Muscle layer of duodenum (tissue), 2 donors: ENCODE measurements at regions not wholly inside any gene's neighbourhood (a gene's known extent, or its start where the extent isn't known, plus 50 kb on each side); places are given as distances from the start of the nearest gene placed in this dataset.
"Not testable (repeated sequence)": the region's sequence is repeated elsewhere in the genome, so short reads cannot be mapped to it uniquely, and the experiment has no call there.

Source experiments
- H3K27ac ChIP-seq: one replicate; pipeline ENCODE4 v1.7.0; 2013; ENCODE audit warnings: mild to moderate bottlenecking, low read length
- H3K27me3 ChIP-seq: one replicate; pipeline ENCODE4 v1.7.0; 2013; ENCODE audit warnings: low read depth, mild to moderate bottlenecking, control low read depth, low read length
- H3K36me3 ChIP-seq, 2 donors: one replicate each; pipeline ENCODE4 v1.7.0; 2013; ENCODE audit warnings: low read length in 2 of 2, control low read depth in 1 of 2, mild to moderate bottlenecking in 1 of 2; ENCODE audit not compliant: insufficient read depth in 2 of 2, control insufficient read depth in 1 of 2
- H3K4me1 ChIP-seq, 2 donors: one replicate each; pipeline ENCODE4 v1.7.0; 2013; ENCODE audit warnings: low read length in 2 of 2, mild to moderate bottlenecking in 2 of 2, control low read depth in 1 of 2, moderate library complexity in 1 of 2; ENCODE audit not compliant: insufficient read depth in 2 of 2, control insufficient read depth in 1 of 2
- H3K4me3 ChIP-seq, 2 donors: one replicate each; pipeline ENCODE4 v1.7.0; 2013; ENCODE audit warnings: low read length in 2 of 2, low read depth in 1 of 2, mild to moderate bottlenecking in 1 of 2
- H3K9me3 ChIP-seq, 2 donors: one replicate each; pipeline ENCODE4 v1.7.0; 2013; ENCODE audit warnings: low read length in 2 of 2, control low read depth in 1 of 2, mild to moderate bottlenecking in 1 of 2; ENCODE audit not compliant: control insufficient read depth in 1 of 2
- donor health status: healthy.

GRCh38 chrY:7515812-7516211, 604.3 kb upstream of the AMELY start:
- H3K27ac ChIP-seq = no peak overlapping the region
- no peaks in the 10 kb centered on the region for H3K9me3 ChIP-seq

DNA sequence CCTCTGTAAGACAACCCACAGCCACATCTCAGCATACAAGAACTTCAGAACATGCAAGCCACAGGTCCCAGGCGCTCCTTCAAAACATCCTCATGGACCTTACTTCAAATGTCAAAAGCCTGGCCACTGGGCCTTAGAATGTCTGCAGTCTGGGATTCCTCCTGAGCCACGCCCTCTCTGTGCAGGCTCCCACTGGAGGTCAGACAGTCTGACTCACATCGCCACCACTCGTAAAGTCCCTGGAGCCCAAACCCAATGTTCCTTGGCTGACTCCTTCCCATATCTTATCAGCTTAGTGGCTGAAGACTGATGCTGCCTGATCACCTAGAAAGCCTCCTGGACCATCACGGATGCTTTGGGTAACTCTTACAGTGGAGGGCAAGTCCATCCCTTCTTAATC, 591.3 kb upstream of the AMELY start:
- Histone ChIP-seq H3K9me3 (no peaks in the 10 kb centered on the region), H3K27ac (no peak overlapping the region), H3K4me1 (no peaks in the 10 kb centered on the region), H3K4me3 (no peak overlapping the region), H3K36me3 (no peaks in the 10 kb centered on the region), H3K27me3 (no peaks in the 10 kb centered on the region)

More at GRCh38 chrY:7515812-7516211, 604.3 kb upstream of the AMELY start:
- Histone ChIP-seq H3K36me3 (no peaks in the 10 kb centered on the region), H3K4me1 (no peaks in the 10 kb centered on the region), H3K27me3 (no peaks in the 10 kb centered on the region), H3K4me3 (no peak overlapping the region)

- Histone ChIP-seq H3K27ac (no peak overlapping the region), H3K27me3 (no peaks in the 10 kb centered on the region), H3K9me3 (no peaks in the 10 kb centered on the region)
Observed at GRCh38 chrY:7501236-7501635, 589.7 kb upstream of the AMELY start.

DNA sequence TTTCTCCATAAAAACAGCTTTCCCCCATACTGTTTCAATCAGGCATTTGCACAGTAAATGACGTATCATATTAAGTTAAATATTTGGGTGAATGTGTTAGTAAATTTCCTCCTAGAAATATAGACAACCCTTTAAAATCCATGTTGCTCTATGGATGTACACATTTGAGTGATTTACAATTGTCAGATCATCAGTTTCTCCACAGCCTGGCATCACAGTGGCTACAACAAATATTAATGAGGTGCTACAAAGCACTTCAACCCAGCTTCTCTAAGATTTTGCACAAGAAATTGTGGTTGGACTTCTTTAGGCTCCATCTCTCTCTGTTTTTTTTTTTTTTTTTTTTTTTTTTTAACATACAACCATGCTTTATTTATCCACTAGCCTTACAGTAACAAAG, 584.4 kb upstream of the AMELY start:
- Histone ChIP-seq H3K27ac (no peak overlapping the region), H3K36me3 (no peaks in the 10 kb centered on the region), H3K9me3 (no peaks in the 10 kb centered on the region), H3K27me3 (no peaks in the 10 kb centered on the region), H3K4me3 (no peak overlapping the region), H3K4me1 (no peaks in the 10 kb centered on the region)

More at GRCh38 chrY:7501236-7501635, 589.7 kb upstream of the AMELY start:
- H3K4me3 ChIP-seq = no peak overlapping the region
- H3K4me1 ChIP-seq = no peaks in the 10 kb centered on the region
- H3K36me3 ChIP-seq = no peaks in the 10 kb centered on the region

GRCh38 chrY:7484455-7485285, 573.1 kb upstream of the AMELY start:
- H3K27me3 ChIP-seq, H3K4me3 ChIP-seq, H3K36me3 ChIP-seq, H3K4me1 ChIP-seq, H3K9me3 ChIP-seq, H3K27ac ChIP-seq: not testable (repeated sequence)

DNA sequence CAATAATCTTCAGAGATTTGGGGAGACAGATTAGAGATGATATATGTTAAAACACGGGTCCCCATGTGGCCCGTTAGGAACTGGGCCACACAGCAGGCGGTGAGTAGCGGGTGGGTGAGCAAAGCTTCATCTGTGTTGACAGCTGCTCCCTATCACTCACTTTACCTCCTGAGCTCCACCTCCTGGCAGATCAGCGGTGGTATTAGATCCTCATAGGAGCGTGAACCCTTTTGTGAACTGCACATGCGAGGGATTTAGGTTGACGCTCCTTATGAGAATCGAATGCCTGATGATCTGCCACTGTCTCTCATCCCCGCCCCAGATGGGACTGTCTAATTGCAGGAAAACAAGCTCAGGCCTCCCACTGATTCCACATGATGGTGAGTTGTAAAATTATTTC, 560.4 kb upstream of the AMELY start:
- Histone ChIP-seq H3K36me3 (no peaks in the 10 kb centered on the region), H3K27ac (no peak overlapping the region), H3K4me3 (no peak overlapping the region), H3K27me3 (no peaks in the 10 kb centered on the region), H3K9me3 (no peaks in the 10 kb centered on the region), H3K4me1 (no peaks in the 10 kb centered on the region)

- no peaks in the 10 kb centered on the region for H3K36me3 ChIP-seq
- no peaks in the 10 kb centered on the region for H3K9me3 ChIP-seq
- no peak overlapping the region for H3K27ac ChIP-seq
- peaks cover 0 to under 1% of the 10 kb centered on the region in 2 donors for H3K4me1 ChIP-seq
- no peak overlapping the region for H3K4me3 ChIP-seq
- H3K27me3 ChIP-seq = no peaks in the 10 kb centered on the region
Observed at GRCh38 chrY:7470037-7470436, 558.5 kb upstream of the AMELY start.

DNA sequence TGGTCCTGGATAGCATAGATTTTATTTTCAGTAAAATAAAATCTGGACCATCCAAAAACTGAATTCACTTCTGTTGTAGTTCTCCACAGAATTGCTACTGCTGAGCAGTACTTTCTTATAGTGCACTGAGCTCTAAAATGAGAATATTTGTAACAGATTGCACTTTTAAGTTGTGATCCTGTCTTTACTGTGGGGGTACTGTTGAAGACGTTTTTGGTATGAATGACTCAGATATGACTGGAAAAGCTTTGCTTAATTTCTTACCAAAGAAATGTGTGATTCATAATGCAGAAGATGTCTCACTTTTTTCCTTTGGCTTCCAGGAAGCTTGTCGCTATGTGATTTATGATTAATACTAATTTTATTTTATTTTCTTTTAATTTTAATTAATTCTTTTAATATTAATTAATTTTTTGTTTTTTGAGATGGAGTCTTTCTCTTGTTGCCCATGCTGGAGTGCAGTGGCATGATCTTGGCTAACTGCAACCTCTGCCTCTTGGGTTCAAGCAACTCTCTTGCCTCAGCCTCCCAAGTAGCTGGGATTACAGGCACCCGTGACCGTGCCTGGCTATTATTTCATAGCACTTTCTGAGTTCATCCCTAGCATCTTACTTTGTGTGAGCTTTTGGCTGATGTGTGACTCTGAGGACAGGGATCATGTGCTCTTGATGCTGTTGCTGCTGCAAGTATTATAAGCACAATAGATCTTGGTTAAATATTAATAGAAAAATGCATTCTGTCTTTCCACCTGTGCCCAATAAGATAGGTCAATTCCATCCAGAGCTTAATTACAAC, 557.6 kb upstream of the AMELY start:
- Histone ChIP-seq H3K4me1 (peaks cover 0 to 4% of the 10 kb centered on the region in 2 donors), H3K9me3 (no peaks in the 10 kb centered on the region), H3K27ac (no peak overlapping the region), H3K36me3 (no peaks in the 10 kb centered on the region), H3K4me3 (no peak overlapping the region), H3K27me3 (no peaks in the 10 kb centered on the region)

- Histone ChIP-seq H3K4me3 (no peak overlapping the region), H3K36me3 (no peaks in the 10 kb centered on the region), H3K9me3 (no peaks in the 10 kb centered on the region), H3K27ac (no peak overlapping the region), H3K4me1 (peaks cover 0 to 4% of the 10 kb centered on the region in 2 donors), H3K27me3 (no peaks in the 10 kb centered on the region)
Observed at GRCh38 chrY:7467796-7468520, 556.4 kb upstream of the AMELY start.

DNA sequence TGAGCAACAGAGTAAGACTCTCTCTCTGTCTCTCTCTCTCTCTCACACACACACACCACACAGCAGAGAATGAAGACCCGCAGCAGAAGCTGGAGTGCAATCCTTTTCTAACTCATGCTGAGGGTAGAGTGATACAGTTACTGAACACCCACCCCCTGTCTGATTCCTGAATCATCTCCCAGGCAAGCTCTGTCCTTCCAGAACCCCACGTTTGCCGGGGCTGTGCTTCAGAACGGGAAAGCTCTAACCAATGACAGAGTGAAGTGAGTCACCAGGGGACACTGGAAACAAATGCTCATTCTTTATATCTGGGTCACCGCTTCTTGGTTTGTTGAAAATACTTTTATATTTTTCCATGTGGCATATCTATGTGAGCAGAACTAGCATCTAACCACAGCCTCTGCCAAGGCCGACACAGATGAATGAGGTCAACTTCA, 553.7 kb upstream of the AMELY start:
- no peaks in the 10 kb centered on the region for H3K36me3 ChIP-seq
- H3K27ac ChIP-seq = peak overlapping the region; percentile 39
- peaks cover 0 to 4% of the 10 kb centered on the region in 2 donors for H3K4me1 ChIP-seq
- H3K4me3 ChIP-seq = no peak overlapping the region
- H3K27me3 ChIP-seq = no peaks in the 10 kb centered on the region
- no peaks in the 10 kb centered on the region for H3K9me3 ChIP-seq

- peaks cover 0 to 4% of the 10 kb centered on the region in 2 donors for H3K4me1 ChIP-seq
- no peak overlapping the region for H3K27ac ChIP-seq
- no peaks in the 10 kb centered on the region for H3K27me3 ChIP-seq
- H3K36me3 ChIP-seq = no peaks in the 10 kb centered on the region
- no peaks in the 10 kb centered on the region for H3K9me3 ChIP-seq
- H3K4me3 ChIP-seq = no peak overlapping the region
Observed at GRCh38 chrY:7464742-7465141, 553.2 kb upstream of the AMELY start.
